GM12878 (cell line): ENCODE measurements at regions not wholly inside any gene's neighbourhood (a gene's known extent, or its start where the extent isn't known, plus 50 kb on each side); places are given as distances from the start of the nearest gene placed in this dataset.

ENCODE experiments used
- ATAC-seq: fragments of 200-7000 bp; cut with Tn5 transposase; 3 replicates; pipeline ENCODE4 v1.9.1; 2020; ENCODE audit warnings: mild to moderate bottlenecking, moderate library complexity
- BruUV-seq: library from RNA; stranded (reverse); fragments of 400-500 nt; replicated peaks from 2 replicates; lab custom pipeline; 2021; lab: Mats Ljungman, UMichigan
- CTCF ChIA-PET: fragments of 300-600 bp; sonication (Branson Sonifier 250); formaldehyde crosslinking; extraction: SDS; loops from one replicate; lab custom pipeline; 2021; ENCODE audit warnings: inconsistent platforms; lab: Yijun Ruan, JAX
- POLR2A ChIA-PET: fragments of 350-600 bp; formaldehyde crosslinking; extraction: SDS; loops from one replicate; lab custom pipeline; 2021; ENCODE audit warnings: inconsistent platforms; lab: Charles Lee
- RAD21 ChIA-PET: fragments of 300-600 bp; sonication (Branson Sonifier 250); formaldehyde crosslinking; loops from one replicate; lab custom pipeline; 2023; ENCODE audit warnings: antibody characterized with exemption; ENCODE audit not compliant: unreplicated experiment; lab: Charles Lee
- SMC1A ChIA-PET: fragments of 300-600 bp; sonication (Branson Sonifier 250); formaldehyde crosslinking; loops from one replicate; lab custom pipeline; 2023; ENCODE audit not compliant: unreplicated experiment, uncharacterized antibody; lab: Charles Lee
- DNase-seq: peaks from one replicate; pipeline ENCODE4 v3.0.0-alpha.2; 2011; ENCODE audit warnings: low read depth, low spot score
- FAIRE-seq: peaks from 3 replicates; lab custom pipeline; 2011; peaks lifted over from hg19 to GRCh38; lab: Jason Lieb, UNC
- H2AFZ ChIP-seq: 2 replicates; pipeline ENCODE4 v1.6.0; 2011; ENCODE audit warnings: low read depth, low read length, control low read depth; ENCODE audit not compliant: control insufficient read depth
- H3K27ac ChIP-seq: 2 replicates; pipeline ENCODE4 v1.5.1; 2011; ENCODE audit warnings: control low read depth; ENCODE audit not compliant: control insufficient read depth, insufficient read depth
- H3K27me3 ChIP-seq, 2 experiments: replicated peaks in 1 of 2; 2 replicates each; pipeline versions ENCODE4 v1.6.0 to v1.6.1; 2011; ENCODE audit warnings: low read length in 1 of 2; ENCODE audit not compliant: control insufficient read depth in 2 of 2, insufficient read depth in 2 of 2
- H3K36me3 ChIP-seq, 2 experiments: 2 replicates each; pipeline ENCODE4 v1.5.1; 2011; ENCODE audit warnings: low read length in 1 of 2; ENCODE audit not compliant: control insufficient read depth in 2 of 2, insufficient read depth in 2 of 2
- H3K4me1 ChIP-seq: 2 replicates; pipeline ENCODE4 v1.6.1; 2011; ENCODE audit warnings: mild to moderate bottlenecking, low read length, moderate library complexity, mixed read lengths; ENCODE audit not compliant: control insufficient read depth, insufficient read depth
- H3K4me2 ChIP-seq: 2 replicates; pipeline ENCODE4 v1.6.0; 2011; ENCODE audit warnings: control low read depth; ENCODE audit not compliant: control insufficient read depth, insufficient read depth
- H3K4me3 ChIP-seq: fragments of 200-600 bp; sonication (generic); 2 replicates; pipeline ENCODE4 v1.5.1; 2016
- H3K79me2 ChIP-seq: 2 replicates; pipeline ENCODE4 v1.6.0; 2011; ENCODE audit warnings: low read length; ENCODE audit not compliant: control insufficient read depth, insufficient read depth
- H3K9ac ChIP-seq: 2 replicates; pipeline ENCODE4 v1.8.0; 2011; ENCODE audit warnings: low read length, control low read depth, mixed read lengths; ENCODE audit not compliant: control insufficient read depth, insufficient read depth
- H3K9me3 ChIP-seq: replicated peaks from 3 replicates; pipeline ENCODE4 v1.5.1; 2011; ENCODE audit warnings: mild to moderate bottlenecking, low read length; ENCODE audit not compliant: control insufficient read depth, insufficient read depth
- H4K20me1 ChIP-seq: 2 replicates; pipeline ENCODE4 v1.6.0; 2011; ENCODE audit not compliant: control insufficient read depth, insufficient read depth
- FOS ChIP-seq: IDR thresholded peaks from 3 replicates; pipeline ENCODE4 v1.6.1; 2011; ENCODE audit warnings: borderline replicate concordance; ENCODE audit not compliant: insufficient read length; ENCODE audit errors: extremely low read depth
- NR2C2 ChIP-seq: IDR thresholded peaks from 2 replicates; pipeline ENCODE4 v1.6.1; 2011; ENCODE audit warnings: borderline replicate concordance, low read depth; ENCODE audit not compliant: control insufficient read depth, insufficient read length
- NRF1 ChIP-seq: conservative IDR thresholded peaks from 2 replicates; pipeline ENCODE4 v1.6.1; 2011; ENCODE audit warnings: mild to moderate bottlenecking, low read depth, low read length, improper control_type of control experiment
- POLR2AphosphoS5 ChIP-seq: IDR thresholded peaks from 2 replicates; pipeline ENCODE4 v1.6.1; 2011; ENCODE audit warnings: mild to moderate bottlenecking, low read length, inconsistent platforms
- SRF ChIP-seq, 2 experiments: IDR thresholded peaks; 2 replicates each; pipeline ENCODE4 v1.6.1; 2011; ENCODE audit warnings: low read depth in 2 of 2, low read length in 2 of 2, mild to moderate bottlenecking in 1 of 2, moderate library complexity in 1 of 2
- TARDBP ChIP-seq: IDR thresholded peaks from 2 replicates; pipeline ENCODE4 v1.6.1; 2016; ENCODE audit warnings: borderline replicate concordance
- WGBS: methylation state at CpG from one replicate; pipeline ENCODE4 v1.1.6; 2016; ENCODE audit warnings: low lambda C conversion rate; ENCODE audit not compliant: insufficient replicate concordance, insufficient coverage; ENCODE audit errors: missing lambda C conversion rate; 5-methylcytosine and 5-hydroxymethylcytosine counted together
- in situ Hi-C: fragments of 300-500 bp; cut with MboI; formaldehyde crosslinking; loops from 9 replicates; pipeline ENCODE4 v1.14.3; 2018; ENCODE audit warnings: mixed read lengths
- intact Hi-C: fragments of 100-400 bp; cut with micrococcal nuclease; formaldehyde crosslinking; loops from one replicate; pipeline ENCODE4 v1.14.2; 2022; ENCODE audit not compliant: unreplicated experiment
- TF ChIP-seq, protein P1 (sequence below): fragments of 450-650 bp; IDR thresholded peaks from 2 replicates; pipeline ENCODE4 v1.6.1; 2017; ENCODE audit warnings: mild to moderate bottlenecking, low read depth, inconsistent platforms; ENCODE audit not compliant: poor library complexity, severe bottlenecking

DNA sequence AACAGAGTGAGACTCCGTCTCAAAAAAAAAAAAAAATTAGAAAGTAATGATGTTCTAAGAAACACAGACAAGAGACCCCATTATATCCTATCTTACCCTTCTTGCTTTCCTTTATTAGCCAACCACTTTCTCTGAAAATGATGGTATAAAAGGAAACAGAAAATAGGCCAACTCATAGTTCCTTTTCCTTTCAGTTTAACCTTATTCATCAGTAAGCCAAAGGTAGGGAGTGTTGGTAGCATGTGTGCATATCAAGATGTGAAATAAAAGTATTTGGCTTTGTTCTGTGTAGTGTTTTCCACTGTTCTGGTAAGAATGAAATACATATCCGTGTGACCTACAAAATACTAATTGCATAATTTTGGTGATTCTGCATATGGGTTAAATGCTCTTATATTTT, 266.6 kb downstream of the ZNF674 start:
- in situ Hi-C loops = no loop called here
- no peak overlapping the region for H3K4me3 ChIP-seq
- WGBS = 40% methylated on average over 1 of the region's 2 CpGs
- no peaks in the 10 kb centered on the region for H3K9me3 ChIP-seq
- H3K4me1 ChIP-seq = no peaks in the 10 kb centered on the region
- no peak overlapping the region for H3K9ac ChIP-seq
- H3K27me3 ChIP-seq = no peaks in the 10 kb centered on the region
- H4K20me1 ChIP-seq = no peaks in the 10 kb centered on the region
- CTCF ChIA-PET = no interaction called here
- no peak overlapping the region for H3K27ac ChIP-seq
- intact Hi-C loops = no loop called here
- POLR2A ChIA-PET = no interaction called here
- ATAC-seq = no peak
- BruUV-seq = no TSS peak
- no peak overlapping the region for H2AFZ ChIP-seq
- DNase-seq = no peak
- RAD21 ChIA-PET = no interaction called here
- FAIRE-seq = no peak
- SMC1A ChIA-PET = no interaction called here
- H3K4me2 ChIP-seq = no peak overlapping the region
- no peak for TF ChIP-seq TARDBP
- no peak for TF ChIP-seq FOS
- no peak for TF ChIP-seq NR2C2
- no peaks in the 10 kb centered on the region for H3K36me3 ChIP-seq
- no peaks in the 10 kb centered on the region for H3K79me2 ChIP-seq

DNA sequence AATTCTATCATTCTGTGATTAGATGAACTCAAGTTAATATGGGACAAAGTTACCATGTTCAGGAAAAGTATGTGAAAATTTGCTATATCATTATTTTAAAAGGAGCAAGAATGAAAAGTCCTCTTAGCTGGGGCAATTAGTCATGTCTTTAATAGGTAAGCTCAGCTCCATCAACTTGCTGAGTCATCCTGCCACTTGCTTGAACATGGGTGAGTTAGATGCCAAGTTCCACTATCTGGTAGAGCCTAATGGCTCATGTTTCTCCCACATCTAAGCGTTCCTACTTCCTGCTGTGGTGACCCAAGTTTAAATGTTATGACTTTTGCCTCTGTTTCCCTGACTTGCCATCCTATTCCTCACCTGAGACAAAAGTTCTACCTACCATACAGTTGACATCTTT, 276.8 kb downstream of the ZNF674 start:
- H3K9me3 ChIP-seq = no peaks in the 10 kb centered on the region
- H4K20me1 ChIP-seq = no peaks in the 10 kb centered on the region
- POLR2A ChIA-PET = no interaction called here
- no peak overlapping the region for H3K9ac ChIP-seq
- in situ Hi-C loops = no loop called here
- BruUV-seq = no TSS peak
- FAIRE-seq (no peak), ATAC-seq (no peak), DNase-seq (no peak)
- 4% methylated on average over 1 of the region's 1 CpG for WGBS
- H3K79me2 ChIP-seq = no peaks in the 10 kb centered on the region
- SMC1A ChIA-PET = no interaction called here
- H3K4me3 ChIP-seq = no peak overlapping the region
- no peaks in the 10 kb centered on the region for H3K27me3 ChIP-seq
- no peak overlapping the region for H3K27ac ChIP-seq
- no peak for TF ChIP-seq SRF (IDR thresholded peaks at IDR 0.05; ENCODE audit: low read depth in 2 of 2, low read length in 2 of 2)
- TF ChIP-seq, protein P1, sequence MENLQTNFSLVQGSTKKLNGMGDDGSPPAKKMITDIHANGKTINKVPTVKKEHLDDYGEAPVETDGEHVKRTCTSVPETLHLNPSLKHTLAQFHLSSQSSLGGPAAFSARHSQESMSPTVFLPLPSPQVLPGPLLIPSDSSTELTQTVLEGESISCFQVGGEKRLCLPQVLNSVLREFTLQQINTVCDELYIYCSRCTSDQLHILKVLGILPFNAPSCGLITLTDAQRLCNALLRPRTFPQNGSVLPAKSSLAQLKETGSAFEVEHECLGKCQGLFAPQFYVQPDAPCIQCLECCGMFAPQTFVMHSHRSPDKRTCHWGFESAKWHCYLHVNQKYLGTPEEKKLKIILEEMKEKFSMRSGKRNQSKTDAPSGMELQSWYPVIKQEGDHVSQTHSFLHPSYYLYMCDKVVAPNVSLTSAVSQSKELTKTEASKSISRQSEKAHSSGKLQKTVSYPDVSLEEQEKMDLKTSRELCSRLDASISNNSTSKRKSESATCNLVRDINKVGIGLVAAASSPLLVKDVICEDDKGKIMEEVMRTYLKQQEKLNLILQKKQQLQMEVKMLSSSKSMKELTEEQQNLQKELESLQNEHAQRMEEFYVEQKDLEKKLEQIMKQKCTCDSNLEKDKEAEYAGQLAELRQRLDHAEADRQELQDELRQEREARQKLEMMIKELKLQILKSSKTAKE = no peak
- TF ChIP-seq NRF1 = no peak
- no peak for TF ChIP-seq POLR2AphosphoS5
- no peak overlapping the region for H2AFZ ChIP-seq
- RAD21 ChIA-PET = no interaction called here
- H3K36me3 ChIP-seq = no peaks in the 10 kb centered on the region
- no peak overlapping the region for H3K4me2 ChIP-seq
- intact Hi-C loops = no loop called here
- CTCF ChIA-PET = no interaction called here
- H3K4me1 ChIP-seq = no peaks in the 10 kb centered on the region
